NCI-H345 (cell line): ENCODE measurements at regions not wholly inside any gene's neighbourhood (a gene's known extent, or its start where the extent isn't known, plus 50 kb on each side); places are given as distances from the start of the nearest gene placed in this dataset.

Experiments
- DNase-seq: peaks from one replicate; lab custom pipeline; 2025; lab: John Stamatoyannopoulos, UW

DNA sequence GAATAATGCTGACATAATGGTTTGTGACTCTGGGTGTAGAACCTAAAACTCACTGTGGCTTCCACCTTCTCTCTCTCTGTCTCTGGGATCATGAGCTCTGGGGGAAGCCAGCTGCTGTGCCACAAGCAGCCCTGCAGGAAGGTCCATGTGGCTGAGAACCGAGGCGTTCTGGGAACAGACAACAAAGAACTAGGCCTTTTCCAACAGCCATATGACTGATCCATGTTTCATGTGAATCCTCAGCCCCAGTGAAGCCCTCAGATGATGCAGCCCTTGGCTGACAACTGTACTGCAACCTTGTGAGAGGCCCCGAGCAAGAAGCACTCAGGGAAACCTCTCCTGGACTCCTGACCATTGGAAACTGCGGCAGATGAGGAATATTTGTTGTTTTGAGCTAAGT, 56.6 kb downstream of the HLA-G start:
- no peak for DNase-seq

DNA sequence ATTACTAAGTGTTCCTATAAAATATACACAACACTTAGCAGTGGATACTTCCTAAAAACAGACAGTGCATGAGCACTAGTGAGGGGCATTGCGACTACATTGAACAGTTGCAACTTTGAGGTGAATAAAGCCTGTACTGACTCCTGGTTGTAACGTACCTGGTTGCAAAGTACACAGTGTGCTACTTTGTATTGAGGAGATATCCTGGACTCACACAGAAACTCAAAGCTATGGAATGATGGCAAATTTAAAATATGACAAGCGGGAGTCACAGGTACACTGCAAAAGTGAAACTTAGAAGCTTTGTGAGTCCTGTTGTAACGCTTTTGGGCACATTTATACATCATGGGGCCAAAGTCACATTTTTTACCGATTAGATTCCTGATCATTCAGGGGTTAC, 55.6 kb upstream of the HLA-A start:
- no peak for DNase-seq

DNA sequence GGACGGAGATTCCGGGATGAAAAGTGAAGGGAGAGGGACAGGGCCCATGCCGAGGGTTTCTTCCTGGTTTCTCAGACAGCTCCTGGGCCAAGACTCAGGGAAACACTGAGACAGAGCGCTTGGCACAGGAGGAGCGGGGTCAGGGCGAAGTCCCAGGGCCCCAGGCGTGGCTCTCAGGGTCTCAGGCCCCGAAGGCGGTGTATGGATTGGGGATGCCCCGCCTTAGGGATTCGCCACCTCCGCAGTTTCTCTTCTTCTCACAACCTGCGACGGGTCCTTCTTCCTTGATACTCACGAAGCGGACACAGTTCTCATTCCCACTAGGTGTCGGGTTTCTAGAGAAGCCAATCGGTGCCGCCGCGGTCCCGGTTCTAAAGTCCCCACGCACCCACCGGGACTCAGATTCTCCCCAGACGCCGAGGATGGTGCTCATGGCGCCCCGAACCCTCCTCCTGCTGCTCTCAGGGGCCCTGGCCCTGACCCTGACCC, 55.0 kb upstream of the HLA-A start:
- no peak for DNase-seq

DNA sequence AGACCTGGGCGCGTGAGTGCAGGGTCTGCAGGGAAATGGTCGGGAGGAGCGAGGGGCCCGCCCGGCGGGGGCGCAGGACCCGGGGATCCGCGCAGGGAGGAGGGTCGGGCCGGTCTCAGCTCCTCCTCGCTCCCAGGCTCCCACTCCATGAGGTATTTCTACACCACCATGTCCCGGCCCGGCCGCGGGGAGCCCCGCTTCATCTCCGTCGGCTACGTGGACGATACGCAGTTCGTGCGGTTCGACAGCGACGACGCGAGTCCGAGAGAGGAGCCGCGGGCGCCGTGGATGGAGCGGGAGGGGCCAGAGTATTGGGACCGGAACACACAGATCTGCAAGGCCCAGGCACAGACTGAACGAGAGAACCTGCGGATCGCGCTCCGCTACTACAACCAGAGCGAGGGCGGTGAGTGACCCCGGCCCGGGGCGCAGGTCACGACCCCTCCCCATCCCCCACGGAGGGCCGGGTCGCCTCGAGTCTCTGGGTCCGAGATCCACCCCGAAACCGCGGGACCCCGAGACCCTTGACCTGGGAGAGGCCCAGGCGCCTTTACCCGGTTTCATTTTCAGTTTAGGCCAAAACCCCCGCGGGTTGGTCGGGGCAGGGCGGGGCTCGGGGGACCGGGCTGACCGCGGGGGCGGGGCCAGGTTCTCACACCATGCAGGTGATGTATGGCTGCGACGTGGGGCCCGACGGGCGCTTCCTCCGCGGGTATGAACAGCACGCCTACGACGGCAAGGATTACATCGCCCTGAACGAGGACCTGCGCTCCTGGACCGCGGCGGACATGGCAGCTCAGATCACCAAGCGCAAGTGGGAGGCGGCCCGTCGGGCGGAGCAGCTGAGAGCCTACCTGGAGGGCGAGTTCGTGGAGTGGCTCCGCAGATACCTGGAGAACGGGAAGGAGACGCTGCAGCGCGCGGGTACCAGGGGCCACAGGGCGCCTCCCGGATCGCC, 54.2 kb upstream of the HLA-A start:
- peak; percentile 25 for DNase-seq
